ENCODE measurements at regions not wholly inside any gene's neighbourhood (a gene's known extent, or its start where the extent isn't known, plus 50 kb on each side); places are given as distances from the start of the nearest gene placed in this dataset.

GRCh38 chr6:81826784-81827183 lies 74.3 kb upstream of the TENT5A start:
- no peak for DNase-seq (ENCODE audit: low read depth in 3 of 3, low spot score in 2 of 3)

DNA sequence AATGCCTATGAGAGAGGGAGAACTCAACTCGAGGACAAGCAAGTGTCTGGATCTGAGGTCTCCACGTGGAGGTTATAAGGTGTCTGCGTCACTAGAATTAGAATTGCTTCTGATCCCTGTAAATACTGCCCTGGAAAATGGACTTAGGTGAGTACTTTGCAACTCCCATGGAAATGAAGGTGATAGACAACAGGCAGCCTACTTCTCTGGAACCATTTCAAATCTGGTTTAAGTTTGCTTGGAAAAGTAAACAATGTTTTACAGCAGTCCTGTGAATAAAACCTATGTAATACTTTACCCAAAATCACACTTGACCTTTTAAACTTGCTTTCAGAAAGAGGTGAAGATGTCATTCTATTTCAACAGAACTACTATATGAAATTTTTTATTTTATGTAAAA lies 70.1 kb upstream of the TENT5A start:
- no peak for DNase-seq (ENCODE audit: low read depth in 3 of 3, low spot score in 2 of 3)

DNA sequence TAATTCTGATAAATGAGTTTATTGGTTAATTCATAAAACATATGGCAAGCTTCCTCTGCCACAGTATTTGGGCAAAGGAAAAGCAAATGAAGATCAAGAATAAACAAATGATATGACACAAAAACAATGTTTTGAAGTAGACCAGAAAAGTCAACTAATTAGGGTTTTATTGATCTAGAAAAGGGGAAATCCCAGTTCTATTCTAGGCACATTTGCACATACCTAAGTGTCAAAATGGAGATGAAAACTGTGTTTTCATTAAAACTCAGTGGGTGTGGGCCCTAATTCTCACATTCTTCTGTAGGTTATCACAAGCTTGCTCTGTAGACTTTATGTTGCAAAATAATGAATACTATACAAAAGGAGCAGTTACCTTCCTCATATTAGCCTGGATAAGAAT lies 69.0 kb upstream of the TENT5A start:
- DNase-seq (ENCODE audit: low read depth in 3 of 3, low spot score in 2 of 3), result no peak

GRCh38 chr6:81820980-81821379 lies 68.5 kb upstream of the TENT5A start:
- DNase-seq (ENCODE audit: low read depth in 3 of 3, low spot score in 2 of 3), result no peak

GRCh38 chr6:81820422-81820821 lies 67.9 kb upstream of the TENT5A start:
- DNase-seq (ENCODE audit: low read depth in 3 of 3, low spot score in 2 of 3), result no peak

GRCh38 chr6:81819767-81820166 lies 67.3 kb upstream of the TENT5A start:
- no peak for DNase-seq (ENCODE audit: low read depth in 3 of 3, low spot score in 2 of 3)

GRCh38 chr6:81818901-81819361 lies 66.5 kb upstream of the TENT5A start:
- no peak for DNase-seq (ENCODE audit: low read depth in 3 of 3, low spot score in 2 of 3)

DNA sequence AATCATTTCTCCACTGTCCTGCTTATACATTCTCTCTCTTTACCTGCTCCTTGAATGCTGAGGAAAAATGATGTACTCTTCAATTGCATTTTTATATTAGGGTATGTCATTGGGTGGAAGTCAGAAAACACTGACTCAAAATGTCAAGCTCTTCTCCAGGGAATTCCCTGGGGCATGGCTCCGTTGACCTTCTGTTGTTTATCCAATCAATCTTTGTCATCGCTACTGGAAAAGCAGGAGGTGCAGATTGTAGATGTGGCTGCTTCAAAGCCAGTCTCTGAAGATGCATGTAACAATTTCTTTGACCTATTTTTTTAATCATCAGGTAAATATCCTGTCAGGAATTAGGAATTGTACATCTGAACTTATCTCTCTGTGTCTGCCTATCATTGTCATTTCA lies 63.9 kb upstream of the TENT5A start:
- no peak for DNase-seq (ENCODE audit: low read depth in 3 of 3, low spot score in 2 of 3)

DNA sequence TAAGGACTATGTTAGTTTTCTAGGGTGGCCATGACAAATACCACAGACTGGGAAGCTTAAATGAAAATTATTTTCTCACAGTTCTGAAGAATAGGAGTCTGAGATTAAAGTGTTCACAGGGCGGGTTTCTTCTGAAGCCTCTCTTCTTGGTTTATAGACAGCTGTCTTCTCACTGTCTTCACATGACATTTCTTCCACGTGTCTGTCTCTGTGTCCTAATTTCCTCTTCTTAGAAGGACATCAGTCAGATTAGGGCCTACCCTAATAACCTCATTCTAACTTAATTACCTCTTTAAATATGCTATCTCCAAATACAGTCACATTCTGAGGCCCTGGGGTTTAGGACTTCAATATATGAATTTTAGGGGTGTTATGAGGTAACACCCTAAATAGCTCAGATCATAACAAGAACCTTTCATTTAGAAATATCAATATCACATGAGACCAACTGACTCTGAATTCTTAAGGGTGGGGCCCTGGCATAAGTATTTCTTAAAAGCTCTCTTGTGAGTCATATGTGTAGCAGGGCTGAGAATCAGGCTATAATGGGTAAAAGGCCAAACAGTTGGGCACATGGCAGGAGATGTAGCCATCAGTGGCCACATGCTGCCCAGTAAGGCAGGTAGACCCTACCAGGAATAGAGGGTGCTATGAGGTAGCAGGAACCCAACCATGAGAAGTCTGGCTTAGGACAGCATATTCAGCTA lies 62.0 kb upstream of the TENT5A start:
- no peak for DNase-seq (ENCODE audit: low read depth in 3 of 3, low spot score in 2 of 3)

DNA sequence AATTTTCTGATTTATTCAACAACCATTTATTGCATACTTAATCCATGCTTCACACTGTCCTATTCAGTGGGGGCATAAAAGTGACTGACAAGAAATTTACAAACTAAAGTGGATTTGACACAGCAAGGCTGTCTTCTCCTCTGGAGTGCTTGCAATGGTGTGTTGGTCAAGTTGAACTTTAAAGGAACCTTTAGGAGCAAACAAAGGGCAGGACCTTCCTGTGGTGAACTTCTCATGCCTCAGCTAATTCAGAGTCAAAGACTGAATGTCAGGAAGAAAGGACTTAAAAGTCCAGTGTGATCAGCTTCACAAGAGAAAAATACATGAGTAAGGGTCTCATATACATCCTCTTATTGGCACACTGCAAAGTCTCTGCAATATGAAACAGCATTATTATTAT lies 60.8 kb upstream of the TENT5A start:
- DNase-seq (ENCODE audit: low read depth in 3 of 3, low spot score in 2 of 3), result no peak

- DNase-seq (ENCODE audit: low read depth in 3 of 3, low spot score in 2 of 3), result no peak
These were observed 59.9 kb upstream of the TENT5A start for GRCh38 chr6:81812401-81812800.

GRCh38 chr6:81808851-81809570 lies 56.5 kb upstream of the TENT5A start:
- no peak for DNase-seq (ENCODE audit: low read depth in 3 of 3, low spot score in 2 of 3)

DNA sequence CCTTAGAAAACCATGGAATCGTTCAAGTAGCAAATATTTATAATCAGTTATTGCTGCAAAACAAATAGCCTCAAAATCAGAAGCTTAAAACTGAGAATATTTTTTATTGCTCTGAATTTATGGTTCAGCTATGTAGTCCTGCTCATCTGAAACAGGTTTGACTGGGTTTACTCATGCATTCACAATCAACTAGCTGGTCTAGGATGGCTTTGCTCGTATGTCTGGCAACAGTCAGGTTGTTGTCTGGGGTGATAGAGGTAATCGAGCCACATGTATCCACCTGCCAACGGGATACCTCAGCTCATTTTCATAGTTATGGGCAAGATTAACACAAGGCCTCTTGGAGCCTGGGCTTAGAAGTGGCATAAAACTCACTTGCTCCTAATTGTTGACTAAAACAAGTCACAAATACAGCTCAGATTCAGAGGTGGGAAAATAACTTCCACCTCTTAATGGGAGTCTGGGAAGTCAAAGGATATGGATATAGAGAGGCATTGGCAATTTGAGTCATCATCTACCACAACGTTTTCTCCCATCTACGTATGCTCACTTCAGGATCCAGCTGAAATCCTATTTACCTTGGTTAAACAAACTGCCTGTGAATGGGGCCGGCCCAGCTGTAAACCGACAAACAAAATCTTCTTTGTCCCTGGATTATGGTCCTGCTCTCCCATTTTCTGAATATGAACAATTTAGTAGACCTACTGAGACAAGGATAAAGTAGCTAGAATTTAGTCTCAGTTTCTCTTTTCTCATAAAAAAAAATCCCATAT lies 54.5 kb upstream of the TENT5A start:
- DNase-seq (ENCODE audit: low read depth in 3 of 3, low spot score in 2 of 3), result no peak

- no peak for DNase-seq (ENCODE audit: low read depth in 3 of 3, low spot score in 2 of 3)
These were observed 49.9 kb upstream of the TENT5A start for GRCh38 chr6:81802356-81802755.

Data from right renal cortex interstitium (tissue), 3 donors.